H1 (cell line): ENCODE measurements at regions not wholly inside any gene's neighbourhood (a gene's known extent, or its start where the extent isn't known, plus 50 kb on each side); places are given as distances from the start of the nearest gene placed in this dataset.

ENCODE experiments used
- CTCF ChIA-PET: fragments of 300-600 bp; sonication (Branson Sonifier 250); formaldehyde crosslinking; loops from one replicate; lab custom pipeline; 2021; ENCODE audit not compliant: partially characterized antibody; lab: Charles Lee
- POLR2A ChIA-PET: fragments of 300-600 bp; sonication (Branson Sonifier 250); formaldehyde crosslinking; loops from one replicate; lab custom pipeline; 2021; ENCODE audit warnings: inconsistent platforms; ENCODE audit not compliant: partially characterized antibody; lab: Charles Lee
- DNase-seq, 2 experiments: peaks; one replicate each; pipeline versions ENCODE4 v3.0.0 to v3.0.0-alpha.2; 2010 to 2022; ENCODE audit warnings: low spot score in 2 of 2, low read depth in 1 of 2, mixed read lengths in 1 of 2
- FAIRE-seq: peaks from 2 replicates; lab custom pipeline; 2011; peaks lifted over from hg19 to GRCh38; lab: Jason Lieb, UNC
- H2AFZ ChIP-seq: 2 replicates; pipeline ENCODE4 v1.8.1; 2012; ENCODE audit warnings: low read length, inconsistent platforms
- H2AK5ac ChIP-seq: 2 replicates; pipeline ENCODE4 v1.6.1; 2013; ENCODE audit warnings: low read depth, low read length
- H2BK120ac ChIP-seq: replicated peaks from 2 replicates; pipeline ENCODE3; 2013; ENCODE audit warnings: low read depth, low read length, inconsistent platforms
- H2BK12ac ChIP-seq: 2 replicates; pipeline ENCODE4 v1.6.1; 2013; ENCODE audit warnings: low read depth, low read length
- H2BK15ac ChIP-seq: 2 replicates; pipeline ENCODE4 v1.6.1; 2013; ENCODE audit warnings: low read length
- H2BK20ac ChIP-seq: 2 replicates; pipeline ENCODE4 v1.6.1; 2013; ENCODE audit warnings: low read length
- H2BK5ac ChIP-seq: 2 replicates; pipeline ENCODE4 v1.6.1; 2013; ENCODE audit warnings: low read depth, low read length
- H3K14ac ChIP-seq: 2 replicates; pipeline ENCODE4 v1.6.1; 2013; ENCODE audit warnings: inconsistent platforms; ENCODE audit not compliant: insufficient read length
- H3K18ac ChIP-seq: 2 replicates; pipeline ENCODE4 v1.6.1; 2013; ENCODE audit warnings: low read length; ENCODE audit errors: extremely low read depth
- H3K23ac ChIP-seq: 2 replicates; pipeline ENCODE4 v1.6.1; 2013; ENCODE audit warnings: inconsistent platforms; ENCODE audit not compliant: insufficient read length
- H3K23me2 ChIP-seq: 2 replicates; pipeline ENCODE4 v1.6.1; 2013; ENCODE audit warnings: low read depth, low read length
- H3K27ac ChIP-seq: 2 replicates; pipeline ENCODE4 v1.6.1; 2011; ENCODE audit warnings: low read depth, low read length, inconsistent platforms
- H3K27me3 ChIP-seq, 4 experiments: replicated peaks in 1 of 4; 1 replicate in 1 of 4; 2 replicates in 3 of 4; pipeline versions ENCODE4 v1.6.1 to v1.8.1; 2011 to 2013; ENCODE audit warnings: low read length in 3 of 4, mild to moderate bottlenecking in 3 of 4, inconsistent platforms in 2 of 4, mixed read lengths in 2 of 4, moderate library complexity in 1 of 4; ENCODE audit not compliant: control insufficient read depth in 3 of 4, insufficient read depth in 3 of 4; ENCODE audit errors: extremely low read depth in 1 of 4
- H3K36me3 ChIP-seq, 4 experiments: 2 replicates each; pipeline versions ENCODE4 v1.6.1 to v1.8.1; 2011 to 2013; ENCODE audit warnings: mild to moderate bottlenecking in 4 of 4, low read length in 3 of 4, moderate library complexity in 2 of 4, control low read depth in 1 of 4, inconsistent platforms in 1 of 4; ENCODE audit not compliant: insufficient read depth in 4 of 4, control insufficient read depth in 2 of 4
- H3K4ac ChIP-seq: replicated peaks from 2 replicates; pipeline ENCODE3; 2013; ENCODE audit warnings: low read length, low read depth, mixed read lengths, inconsistent platforms; ENCODE audit not compliant: insufficient read length
- H3K4me1 ChIP-seq, 4 experiments: replicated peaks in 1 of 4; 1 replicate in 1 of 4; 2 replicates in 3 of 4; pipeline versions ENCODE4 v1.6.1 to v1.8.1; 2011 to 2013; ENCODE audit warnings: low read length in 3 of 4, inconsistent platforms in 2 of 4, mixed read lengths in 1 of 4; ENCODE audit not compliant: insufficient read depth in 4 of 4, control insufficient read depth in 3 of 4
- H3K4me2 ChIP-seq, 2 experiments: 2 replicates each; pipeline versions ENCODE4 v1.6.1 to v1.8.1; 2011 to 2013; ENCODE audit warnings: low read depth in 2 of 2, low read length in 2 of 2, control low read depth in 1 of 2, inconsistent platforms in 1 of 2, mild to moderate bottlenecking in 1 of 2; ENCODE audit not compliant: insufficient read depth in 1 of 2
- H3K4me3 ChIP-seq, 4 experiments: fragments of 200-600, 300-600 bp in 1 of 4; sonication (generic), shearing (Covaris generic), sonication (Bioruptor Twin) in 1 of 4; 2 replicates each; pipeline versions ENCODE4 v1.5.1 to v1.8.1; 2011 to 2016; ENCODE audit warnings: low read length in 4 of 4, low read depth in 3 of 4, control low read depth in 2 of 4, inconsistent platforms in 2 of 4, mild to moderate bottlenecking in 2 of 4, mixed read lengths in 1 of 4, moderate library complexity in 1 of 4; ENCODE audit not compliant: insufficient read depth in 2 of 4; ENCODE audit errors: extremely low read depth in 1 of 4
- H3K56ac ChIP-seq: replicated peaks from 2 replicates; pipeline ENCODE3; 2013; ENCODE audit warnings: low read depth, mild to moderate bottlenecking, mixed read lengths, low read length, inconsistent platforms; ENCODE audit not compliant: insufficient read length
- H3K79me1 ChIP-seq: 2 replicates; pipeline ENCODE4 v1.6.1; 2013; ENCODE audit warnings: low read depth, low read length, control low read depth
- H3K79me2 ChIP-seq, 2 experiments: 2 replicates each; pipeline versions ENCODE4 v1.6.1 to v1.8.1; 2012 to 2013; ENCODE audit warnings: low read length in 2 of 2, mild to moderate bottlenecking in 2 of 2, inconsistent platforms in 1 of 2; ENCODE audit not compliant: insufficient read depth in 2 of 2, control insufficient read depth in 1 of 2
- H3K9ac ChIP-seq, 4 experiments: replicated peaks in 1 of 4; 1 replicate in 1 of 4; 2 replicates in 3 of 4; pipeline versions ENCODE4 v1.6.1 to v1.8.1; 2011 to 2013; ENCODE audit warnings: low read depth in 3 of 4, low read length in 3 of 4, control low read depth in 2 of 4, mild to moderate bottlenecking in 2 of 4, moderate library complexity in 2 of 4, inconsistent platforms in 1 of 4; ENCODE audit errors: extremely low read depth in 1 of 4
- H3K9me3 ChIP-seq, 2 experiments: 2 replicates each; pipeline versions ENCODE4 v1.6.1 to v1.8.1; 2012 to 2013; ENCODE audit warnings: mild to moderate bottlenecking in 2 of 2, moderate library complexity in 2 of 2, control low read depth in 1 of 2, inconsistent platforms in 1 of 2, low read depth in 1 of 2, low read length in 1 of 2, mixed read lengths in 1 of 2; ENCODE audit not compliant: insufficient read depth in 2 of 2
- H4K20me1 ChIP-seq, 2 experiments: replicated peaks in 1 of 2; 2 replicates each; pipeline versions ENCODE3 to v1.8.1; 2011 to 2013; ENCODE audit warnings: inconsistent platforms in 2 of 2, low read length in 2 of 2, mild to moderate bottlenecking in 1 of 2; ENCODE audit not compliant: insufficient read depth in 2 of 2, control insufficient read depth in 1 of 2
- H4K5ac ChIP-seq: 2 replicates; pipeline ENCODE4 v1.6.1; 2013; ENCODE audit warnings: low read length, low read depth, mixed read lengths, inconsistent platforms; ENCODE audit not compliant: insufficient read length
- H4K8ac ChIP-seq: 2 replicates; pipeline ENCODE4 v1.8.0; 2013; ENCODE audit warnings: mild to moderate bottlenecking, moderate library complexity, low read length, inconsistent platforms; ENCODE audit not compliant: insufficient read depth; ENCODE audit errors: extremely low read depth
- H4K91ac ChIP-seq: replicated peaks from 2 replicates; pipeline ENCODE3; 2013; ENCODE audit warnings: low read length, mixed read lengths, inconsistent platforms; ENCODE audit not compliant: insufficient read length
- BCL11A ChIP-seq, 2 experiments: IDR thresholded peaks; one replicate each; pipeline ENCODE4 v1.6.1; 2011; ENCODE audit warnings: low read depth in 2 of 2, low read length in 2 of 2, mild to moderate bottlenecking in 2 of 2
- CBX8 ChIP-seq: fragments of 300-800, 300-1000 bp; sonication (generic); IDR thresholded peaks from 2 replicates; pipeline ENCODE4 v1.7.1; 2016; ENCODE audit warnings: low read depth, low read length, borderline replicate concordance
- CHD1 ChIP-seq: IDR thresholded peaks from 2 replicates; pipeline ENCODE4 v1.6.1; 2012; ENCODE audit warnings: low read depth, low read length, improper control_type of control experiment
- CREB1 ChIP-seq: IDR thresholded peaks from 2 replicates; pipeline ENCODE4 v1.6.1; 2012; ENCODE audit warnings: inconsistent platforms
- E2F6 ChIP-seq: IDR thresholded peaks from 2 replicates; pipeline ENCODE4 v1.6.1; 2012; ENCODE audit warnings: inconsistent platforms
- HDAC2 ChIP-seq, 2 experiments: fragments of 300-600 bp in 1 of 2; sonication (generic) in 1 of 2; IDR thresholded peaks; 2 replicates each; pipeline ENCODE4 v1.6.1; 2011 to 2012; ENCODE audit warnings: low read depth in 2 of 2, low read length in 2 of 2, mild to moderate bottlenecking in 2 of 2, moderate library complexity in 2 of 2, borderline replicate concordance in 1 of 2, inconsistent platforms in 1 of 2
- KDM5A ChIP-seq: fragments of 200-600 bp; IDR thresholded peaks from 2 replicates; pipeline ENCODE4 v1.7.1; 2012; ENCODE audit warnings: mild to moderate bottlenecking, low read length, inconsistent platforms, mixed read lengths
- MAX ChIP-seq: IDR thresholded peaks from 2 replicates; pipeline ENCODE4 v1.6.1; 2012; ENCODE audit warnings: inconsistent platforms
- RNF2 ChIP-seq: fragments of 200-900, 300-1000 bp; sonication (generic); IDR thresholded peaks from 2 replicates; pipeline ENCODE4 v1.7.1; 2016; ENCODE audit warnings: borderline replicate concordance, low read depth, mild to moderate bottlenecking, antibody characterized with exemption, low read length; ENCODE audit not compliant: poor library complexity, severe bottlenecking; ENCODE audit errors: missing control alignments
- SIN3A ChIP-seq, 2 experiments: IDR thresholded peaks in 1 of 2; conservative IDR thresholded peaks in 1 of 2; 2 replicates each; pipeline ENCODE4 v1.6.1; 2011 to 2012; ENCODE audit warnings: low read length in 2 of 2, improper control_type of control experiment in 1 of 2, low read depth in 1 of 2, mild to moderate bottlenecking in 1 of 2
- SIRT6 ChIP-seq: IDR thresholded peaks from one replicate; pipeline ENCODE4 v1.7.1; 2012; ENCODE audit warnings: low read length, inconsistent platforms
- SIX5 ChIP-seq: IDR thresholded peaks from 2 replicates; pipeline ENCODE4 v1.6.1; 2011; ENCODE audit warnings: mild to moderate bottlenecking, low read depth, low read length
- SP2 ChIP-seq: IDR thresholded peaks from 2 replicates; pipeline ENCODE4 v1.6.1; 2012; ENCODE audit warnings: mild to moderate bottlenecking, low read length, inconsistent platforms
- SRF ChIP-seq: IDR thresholded peaks from 2 replicates; pipeline ENCODE4 v1.6.1; 2011; ENCODE audit warnings: mild to moderate bottlenecking, low read depth, low read length, moderate library complexity
- WGBS, 2 experiments: shearing (Covaris generic) in 1 of 2; methylation state at CpG; one replicate each; pipeline versions ENCODE4 v1.1.6 to v1.1.7; 2013 to 2015; ENCODE audit warnings: low lambda C conversion rate in 2 of 2, mixed read lengths in 2 of 2, inconsistent platforms in 1 of 2, low coverage in 1 of 2, missing lambda C conversion rate in 1 of 2; ENCODE audit not compliant: insufficient replicate concordance in 2 of 2, insufficient coverage in 1 of 2, insufficient read length in 1 of 2; ENCODE audit errors: extremely low coverage in 1 of 2, missing lambda C conversion rate in 1 of 2; 5-methylcytosine and 5-hydroxymethylcytosine counted together

- no peaks in the 10 kb centered on the region for H3K36me3 ChIP-seq
- peaks cover 0 to 4% of the 10 kb centered on the region in 2 experiments; a peak in 1 of 4 replicates for H3K9me3 ChIP-seq
- no peak overlapping the region for H2BK120ac ChIP-seq
- H2AFZ ChIP-seq: no peak overlapping the region
- H2BK5ac ChIP-seq: no peak overlapping the region
- H3K56ac ChIP-seq: no peak overlapping the region
- peaks cover 0 to 3% (median 0%) of the 10 kb centered on the region in 4 experiments; a peak in 2 of 7 replicates for H3K4me1 ChIP-seq
- H4K8ac ChIP-seq: no peak overlapping the region
- H3K9ac ChIP-seq: no peak overlapping the region
- no peak overlapping the region for H3K18ac ChIP-seq
- H3K4ac ChIP-seq: no peak overlapping the region
- no peak overlapping the region for H4K5ac ChIP-seq
- no peak overlapping the region for H3K23ac ChIP-seq
- H2BK12ac ChIP-seq: no peak overlapping the region
- no peak for DNase-seq
- H3K27ac ChIP-seq: no peak overlapping the region
- no peak overlapping the region for H3K4me3 ChIP-seq
- H3K79me2 ChIP-seq: no peaks in the 10 kb centered on the region
- no peak overlapping the region for H3K4me2 ChIP-seq
- ChIA-PET CTCF (interaction anchor here (0.8 to 1.7 kb wide), 2 partner anchors 8 to 108 kb away, joined by 3 to 7 read pairs; no protein-coding TSS in a partner anchor), POLR2A (no interaction called here)
- H4K20me1 ChIP-seq: no peaks in the 10 kb centered on the region
- H3K79me1 ChIP-seq: no peaks in the 10 kb centered on the region
- no peak overlapping the region for H3K14ac ChIP-seq
- H3K27me3 ChIP-seq: peaks cover 0 to 9% (median 6%) of the 10 kb centered on the region in 4 experiments; a peak in 4 of 7 replicates
- H2BK15ac ChIP-seq: no peak overlapping the region
- no peak overlapping the region for H2BK20ac ChIP-seq
- no peak overlapping the region for H4K91ac ChIP-seq
- no peak for FAIRE-seq
- no peak overlapping the region for H2AK5ac ChIP-seq
- 91% methylated on average over 5 of the region's 5 CpGs; no CpG with 5 or more reads in 1 of the 2 experiments for WGBS, 2 experiments
- no peaks in the 10 kb centered on the region for H3K23me2 ChIP-seq
- no peak for TF ChIP-seq SRF
- TF ChIP-seq KDM5A: no peak
- TF ChIP-seq CREB1: no peak
- no peak for TF ChIP-seq SIRT6
- TF ChIP-seq HDAC2 (IDR thresholded peaks at IDR 0.05; ENCODE audit: borderline replicate concordance in 1 of 2, low read depth in 2 of 2, low read length in 2 of 2): no peak
- no peak for TF ChIP-seq SP2
- no peak for TF ChIP-seq CHD1
- no peak for TF ChIP-seq RNF2
- TF ChIP-seq MAX: no peak
- no peak for TF ChIP-seq SIX5
- TF ChIP-seq BCL11A (IDR thresholded peaks at IDR 0.05; ENCODE audit: low read depth in 2 of 2, low read length in 2 of 2): no peak
- TF ChIP-seq CBX8: no peak
- no peak for TF ChIP-seq E2F6
- TF ChIP-seq SIN3A (conservative IDR thresholded peaks at IDR 0.05 in 1 of 2, IDR thresholded peaks at IDR 0.05 in 1 of 2; ENCODE audit: low read depth in 1 of 2, low read length in 2 of 2): no peak
Observed at GRCh38 chr3:182384221-182384620, 409.1 kb upstream of the ATP11B start.
